Trophoblast cell (in vitro differentiated cells and primary cell): ENCODE measurements at regions not wholly inside any gene's neighbourhood (a gene's known extent, or its start where the extent isn't known, plus 50 kb on each side); places are given as distances from the start of the nearest gene placed in this dataset.
"Not testable (repeated sequence)": the region's sequence is repeated elsewhere in the genome, so short reads cannot be mapped to it uniquely, and the experiment has no call there.

ENCODE experiments used
- DNase-seq, 2 donors: peaks; one replicate each; pipeline ENCODE4 v3.0.0-alpha.2; 2016
- H2AFZ ChIP-seq: 2 replicates; pipeline ENCODE4 v1.6.1; 2013; ENCODE audit warnings: low read length, moderate library complexity, mild to moderate bottlenecking; ENCODE audit not compliant: insufficient read depth, poor library complexity
- H2AK5ac ChIP-seq: 2 replicates; pipeline ENCODE4 v1.6.1; 2013; ENCODE audit warnings: mild to moderate bottlenecking, low read length
- H2BK120ac ChIP-seq: 2 replicates; pipeline ENCODE4 v1.6.1; 2013; ENCODE audit warnings: low read length, mild to moderate bottlenecking, moderate library complexity; ENCODE audit not compliant: insufficient read depth, poor library complexity
- H2BK12ac ChIP-seq: 2 replicates; pipeline ENCODE4 v1.6.1; 2013; ENCODE audit warnings: mild to moderate bottlenecking, low read length, moderate library complexity
- H2BK5ac ChIP-seq: 2 replicates; pipeline ENCODE4 v1.6.1; 2013; ENCODE audit warnings: low read length, low read depth, moderate library complexity, mild to moderate bottlenecking; ENCODE audit not compliant: poor library complexity
- H3K14ac ChIP-seq: 2 replicates; pipeline ENCODE4 v1.6.1; 2013; ENCODE audit warnings: mild to moderate bottlenecking, low read length
- H3K18ac ChIP-seq: 2 replicates; pipeline ENCODE4 v1.6.1; 2013; ENCODE audit warnings: mild to moderate bottlenecking, low read length
- H3K23ac ChIP-seq: 2 replicates; pipeline ENCODE4 v1.6.1; 2013; ENCODE audit warnings: low read length
- H3K27ac ChIP-seq: 2 replicates; pipeline ENCODE4 v1.5.1; 2013; ENCODE audit warnings: low read depth, mild to moderate bottlenecking, inconsistent platforms, low read length, moderate library complexity
- H3K27me3 ChIP-seq: 2 replicates; pipeline ENCODE4 v1.6.1; 2013; ENCODE audit warnings: inconsistent platforms, mild to moderate bottlenecking, low read length, moderate library complexity; ENCODE audit not compliant: insufficient read depth
- H3K36me3 ChIP-seq, 2 experiments: 1 replicate in 1 of 2; 2 replicates in 1 of 2; pipeline ENCODE4 v1.6.1; 2013; ENCODE audit warnings: low read length in 2 of 2, mild to moderate bottlenecking in 2 of 2, moderate library complexity in 1 of 2; ENCODE audit not compliant: insufficient read depth in 2 of 2, control insufficient read depth in 1 of 2
- H3K4ac ChIP-seq: 2 replicates; pipeline ENCODE4 v1.6.1; 2013; ENCODE audit warnings: low read depth, mild to moderate bottlenecking, low read length, moderate library complexity
- H3K4me1 ChIP-seq, 2 experiments: 1 replicate in 1 of 2; 2 replicates in 1 of 2; pipeline ENCODE4 v1.6.1; 2013; ENCODE audit warnings: low read length in 2 of 2, mild to moderate bottlenecking in 2 of 2, moderate library complexity in 1 of 2; ENCODE audit not compliant: insufficient read depth in 2 of 2, control insufficient read depth in 1 of 2
- H3K4me2 ChIP-seq: 2 replicates; pipeline ENCODE4 v1.6.1; 2013; ENCODE audit warnings: inconsistent platforms, mild to moderate bottlenecking, low read length, moderate library complexity
- H3K4me3 ChIP-seq: 2 replicates; pipeline ENCODE4 v1.5.1; 2013; ENCODE audit warnings: mild to moderate bottlenecking, low read depth, low read length, inconsistent platforms
- H3K79me1 ChIP-seq: one replicate; pipeline ENCODE4 v1.6.1; 2013; ENCODE audit warnings: low read length
- H3K79me2 ChIP-seq: 2 replicates; pipeline ENCODE4 v1.6.1; 2013; ENCODE audit warnings: low read length, mild to moderate bottlenecking; ENCODE audit not compliant: control insufficient read depth, insufficient read depth, poor library complexity
- H3K9ac ChIP-seq: 2 replicates; pipeline ENCODE4 v1.6.1; 2013; ENCODE audit warnings: mild to moderate bottlenecking, low read length
- H3K9me3 ChIP-seq: 2 replicates; pipeline ENCODE4 v1.6.1; 2013; ENCODE audit warnings: low read depth, mild to moderate bottlenecking, control low read depth, inconsistent platforms, low read length; ENCODE audit not compliant: insufficient read depth
- H4K12ac ChIP-seq: 2 replicates; pipeline ENCODE4 v1.6.1; 2013; ENCODE audit warnings: low read depth, mild to moderate bottlenecking, low read length, moderate library complexity
- H4K8ac ChIP-seq: 2 replicates; pipeline ENCODE4 v1.6.1; 2013; ENCODE audit warnings: low read depth, mild to moderate bottlenecking, low read length, moderate library complexity
- H4K91ac ChIP-seq: one replicate; pipeline ENCODE4 v1.6.1; 2013; ENCODE audit warnings: low read depth, mild to moderate bottlenecking, low read length, moderate library complexity
- WGBS: extraction: QIAGEN DNeasy Blood & Tissue Kit; methylation state at CpG from one replicate; pipeline ENCODE4 v1.1.7; 2013; ENCODE audit warnings: missing lambda C conversion rate; ENCODE audit not compliant: insufficient read length, insufficient coverage; ENCODE audit errors: extremely low coverage; 5-methylcytosine and 5-hydroxymethylcytosine counted together

DNA sequence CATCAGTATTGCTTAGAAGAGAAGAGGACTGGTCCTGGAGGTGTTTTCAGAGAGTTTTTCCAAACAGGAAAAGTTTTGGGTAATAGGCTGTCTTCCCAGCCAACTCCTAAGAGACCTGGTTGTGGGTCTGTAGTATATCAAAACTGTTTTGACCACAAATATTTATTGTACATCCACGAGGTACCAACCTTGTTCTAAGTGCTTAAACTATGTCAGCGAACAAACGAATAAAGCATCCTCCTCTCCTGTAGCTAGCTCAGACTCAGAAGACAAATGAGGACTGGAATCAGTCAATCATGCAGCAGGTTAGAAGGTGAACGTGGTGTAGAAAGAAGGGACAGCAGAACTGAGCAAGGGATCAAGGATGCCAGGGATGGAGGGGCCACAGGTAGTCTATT lies 61.6 kb upstream of the MKI67 start:
- H3K23ac ChIP-seq, result no peak overlapping the region
- no CpG with 5 or more reads among the region's 4 CpGs for WGBS
- H3K4me3 ChIP-seq, result no peak overlapping the region

DNA sequence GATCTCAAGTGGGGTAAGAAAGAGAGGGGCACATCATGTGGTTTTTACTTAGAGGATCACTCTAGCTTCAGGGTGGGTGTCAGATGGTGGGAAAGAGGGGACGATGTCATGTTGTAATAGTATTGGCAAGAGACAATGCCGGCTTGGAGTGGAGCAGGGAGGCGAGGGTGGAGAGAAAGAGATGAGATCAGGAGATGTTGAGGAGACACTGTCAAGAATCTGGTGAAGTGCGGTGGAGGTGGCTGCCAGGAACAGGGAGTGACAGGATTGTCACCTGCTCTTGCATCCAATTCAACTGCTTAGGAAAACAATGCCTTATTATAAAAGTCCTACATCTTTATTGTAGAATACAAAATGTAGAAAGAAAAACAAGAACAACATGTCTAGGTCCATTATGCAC lies 63.0 kb upstream of the MKI67 start:
- Histone ChIP-seq H3K4me3 (no peak overlapping the region), H3K79me2 (no peaks in the 10 kb centered on the region), H4K8ac (no peak overlapping the region), H4K12ac (no peak overlapping the region), H2AK5ac (no peak overlapping the region), H4K91ac (no peak overlapping the region), H3K23ac (no peak overlapping the region), H3K27me3 (no peaks in the 10 kb centered on the region), H3K36me3 (no peaks in the 10 kb centered on the region), H2BK12ac (no peak overlapping the region), H3K4me1 (peaks cover 0 to 2% of the 10 kb centered on the region in 2 experiments), H3K79me1 (no peaks in the 10 kb centered on the region), H2BK5ac (no peak overlapping the region), H3K18ac (no peak overlapping the region), H3K14ac (no peak overlapping the region), H3K4ac (no peak overlapping the region), H2AFZ (no peak overlapping the region), H3K9me3 (no peaks in the 10 kb centered on the region), H3K27ac (no peak overlapping the region), H2BK120ac (no peak overlapping the region), H3K9ac (no peak overlapping the region), H3K4me2 (no peak overlapping the region)
- no CpG with 5 or more reads among the region's 4 CpGs for WGBS
- no peak for DNase-seq

More for the DNA sequence above, 61.6 kb upstream of the MKI67 start:
- no peaks in the 10 kb centered on the region for H3K79me1 ChIP-seq
- no peak overlapping the region for H3K4ac ChIP-seq
- no peaks in the 10 kb centered on the region for H3K79me2 ChIP-seq
- no peak overlapping the region for H2AK5ac ChIP-seq
- no peak overlapping the region for H3K9ac ChIP-seq
- no peaks in the 10 kb centered on the region for H3K9me3 ChIP-seq
- no peak overlapping the region for H2BK120ac ChIP-seq
- H2AFZ ChIP-seq, result no peak overlapping the region
- no peak overlapping the region for H3K14ac ChIP-seq
- H3K27ac ChIP-seq, result no peak overlapping the region
- H3K27me3 ChIP-seq, result no peaks in the 10 kb centered on the region
- no peak overlapping the region for H3K4me2 ChIP-seq
- no peak overlapping the region for H2BK5ac ChIP-seq
- H4K91ac ChIP-seq, result no peak overlapping the region
- H2BK12ac ChIP-seq, result no peak overlapping the region
- DNase-seq, result no peak
- peaks cover 0 to 2% of the 10 kb centered on the region in 2 experiments for H3K4me1 ChIP-seq
- no peak overlapping the region for H4K12ac ChIP-seq
- no peaks in the 10 kb centered on the region for H3K36me3 ChIP-seq
- no peak overlapping the region for H4K8ac ChIP-seq
- H3K18ac ChIP-seq, result no peak overlapping the region

DNA sequence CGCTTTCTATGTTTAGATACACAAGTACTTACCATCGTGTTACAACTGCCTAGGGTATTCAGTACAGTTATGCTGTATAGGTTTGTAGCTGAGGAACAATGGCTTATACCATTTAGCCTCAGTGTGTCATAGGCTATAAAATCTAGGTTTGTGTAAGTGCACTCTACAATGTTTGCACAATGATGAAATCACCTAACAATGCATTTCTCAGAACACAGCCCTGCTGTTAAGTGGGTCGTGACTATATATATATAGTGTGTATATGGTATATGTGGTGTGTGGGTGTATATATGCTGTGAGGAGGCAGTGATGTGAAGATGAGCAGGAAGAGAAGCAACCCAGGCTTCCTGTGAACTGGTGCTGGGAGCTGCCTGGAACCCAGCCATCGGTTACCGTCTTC lies 65.6 kb upstream of the MKI67 start:
- Histone ChIP-seq H3K14ac (no peak overlapping the region), H4K91ac (no peak overlapping the region), H3K4me3 (no peak overlapping the region), H3K27me3 (no peaks in the 10 kb centered on the region), H3K79me1 (no peaks in the 10 kb centered on the region), H3K9me3 (no peaks in the 10 kb centered on the region), H3K23ac (no peak overlapping the region), H2BK5ac (no peak overlapping the region), H3K9ac (no peak overlapping the region), H2BK120ac (no peak overlapping the region), H4K12ac (no peak overlapping the region), H3K36me3 (no peaks in the 10 kb centered on the region), H4K8ac (no peak overlapping the region), H2AFZ (no peak overlapping the region), H3K4me1 (peaks cover 0 to 2% of the 10 kb centered on the region in 2 experiments), H3K4ac (no peak overlapping the region), H2AK5ac (no peak overlapping the region), H3K27ac (no peak overlapping the region), H2BK12ac (no peak overlapping the region), H3K18ac (no peak overlapping the region), H3K79me2 (no peaks in the 10 kb centered on the region), H3K4me2 (no peak overlapping the region)
- DNase-seq, result no peak
- no CpG with 5 or more reads among the region's 5 CpGs for WGBS

DNA sequence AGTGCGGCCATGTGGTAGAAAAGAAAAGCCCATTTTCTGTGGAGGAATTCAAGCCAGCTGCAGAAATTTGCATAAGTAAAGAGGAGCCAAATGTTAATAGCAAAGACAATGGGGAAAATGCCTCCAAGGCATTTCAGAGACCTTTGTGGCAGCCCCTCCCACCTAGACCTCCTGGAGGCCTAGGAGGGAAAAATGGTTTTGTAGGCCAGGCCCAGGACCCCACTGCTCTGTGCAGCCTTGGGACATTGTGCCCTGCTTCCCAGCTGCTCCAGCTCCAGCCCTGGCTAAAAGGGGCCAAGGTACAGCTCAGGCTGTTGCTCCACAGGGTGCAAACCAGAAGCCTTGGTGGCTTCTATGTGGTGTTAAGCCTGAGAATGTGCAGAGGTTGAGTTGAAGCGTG lies 75.6 kb upstream of the MKI67 start:
- H4K91ac ChIP-seq, H2BK5ac ChIP-seq, H2AFZ ChIP-seq, H3K36me3 ChIP-seq, H3K4me3 ChIP-seq, H3K14ac ChIP-seq, H4K12ac ChIP-seq, H3K18ac ChIP-seq, H3K27ac ChIP-seq, DNase-seq, H3K4me2 ChIP-seq, H3K23ac ChIP-seq, H2BK12ac ChIP-seq, H3K4me1 ChIP-seq, H4K8ac ChIP-seq, H3K79me2 ChIP-seq, H2BK120ac ChIP-seq, H3K9me3 ChIP-seq, H3K4ac ChIP-seq, H3K9ac ChIP-seq, H3K27me3 ChIP-seq, H2AK5ac ChIP-seq, H3K79me1 ChIP-seq: not testable (repeated sequence)
- WGBS, result no CpG with 5 or more reads among the region's 2 CpGs
